ENCODE measurements at regions not wholly inside any gene's neighbourhood (a gene's known extent, or its start where the extent isn't known, plus 50 kb on each side); places are given as distances from the start of the nearest gene placed in this dataset.
"Not testable (repeated sequence)": the region's sequence is repeated elsewhere in the genome, so short reads cannot be mapped to it uniquely, and the experiment has no call there.

DNA sequence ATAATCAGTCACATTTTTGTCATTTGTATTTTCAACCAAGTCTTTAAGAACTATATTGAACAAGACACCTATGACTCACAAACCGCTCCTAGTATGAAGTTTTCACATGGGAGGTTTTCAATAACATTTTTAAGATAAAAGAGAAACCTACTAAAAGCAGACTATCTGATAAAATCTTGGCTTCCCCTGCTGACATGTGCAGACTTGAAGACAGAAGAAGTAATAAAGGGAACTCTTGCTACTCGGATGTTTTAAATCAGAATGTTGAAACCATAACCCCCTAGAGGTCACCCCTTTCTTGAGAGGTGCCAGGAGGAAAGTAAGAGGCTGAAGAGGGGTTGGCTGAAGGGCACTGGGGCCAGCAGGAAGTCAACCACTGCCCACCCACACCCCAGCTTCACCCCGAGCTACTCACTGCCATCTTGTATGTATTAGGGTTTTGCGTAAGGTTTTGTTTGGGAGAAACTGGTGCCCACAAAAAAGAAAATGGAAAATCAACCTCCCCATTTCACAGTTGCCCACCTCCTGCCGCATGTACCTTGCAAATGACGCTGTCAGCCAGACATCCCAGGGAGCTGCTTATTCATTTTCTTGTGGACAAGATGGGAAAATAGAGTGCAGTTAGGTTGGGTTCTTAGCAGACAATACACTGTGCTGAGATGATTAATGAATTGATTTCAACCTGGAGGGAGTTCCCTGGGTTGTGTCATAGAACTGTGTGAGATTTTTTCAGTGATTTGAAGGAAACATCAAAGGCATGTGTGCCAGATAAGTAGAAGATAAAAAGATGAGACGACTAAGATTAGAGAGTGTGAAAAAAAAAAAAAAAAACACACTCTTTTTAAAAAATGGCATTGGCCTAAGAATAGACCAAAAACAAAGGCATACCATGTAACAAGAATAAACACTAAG lies 83.2 kb upstream of the TAB2 start:
- Histone ChIP-seq H3K9me3 (ENCODE audit: control insufficient read depth, low read length) (no peaks in the 10 kb centered on the region), H3K4me3 (ENCODE audit: insufficient read depth, low read depth, low read length) (no peak overlapping the region), H3K27ac (ENCODE audit: insufficient read depth, low read depth, low read length, poor library complexity, severe bottlenecking) (no peak overlapping the region), H3K4me1 (ENCODE audit: control insufficient read depth, insufficient read depth, low read length) (peaks cover 4% of the 10 kb centered on the region), H3K27me3 (ENCODE audit: control insufficient read depth, insufficient read depth, low read length, poor library complexity, severe bottlenecking) (no peaks in the 10 kb centered on the region), H3K36me3 (ENCODE audit: control insufficient read depth, insufficient read depth, low read length) (no peaks in the 10 kb centered on the region)
- WGBS, 2 experiments, result 87 to 90% methylated on average over 4 to 6 of the region's 7 CpGs

DNA sequence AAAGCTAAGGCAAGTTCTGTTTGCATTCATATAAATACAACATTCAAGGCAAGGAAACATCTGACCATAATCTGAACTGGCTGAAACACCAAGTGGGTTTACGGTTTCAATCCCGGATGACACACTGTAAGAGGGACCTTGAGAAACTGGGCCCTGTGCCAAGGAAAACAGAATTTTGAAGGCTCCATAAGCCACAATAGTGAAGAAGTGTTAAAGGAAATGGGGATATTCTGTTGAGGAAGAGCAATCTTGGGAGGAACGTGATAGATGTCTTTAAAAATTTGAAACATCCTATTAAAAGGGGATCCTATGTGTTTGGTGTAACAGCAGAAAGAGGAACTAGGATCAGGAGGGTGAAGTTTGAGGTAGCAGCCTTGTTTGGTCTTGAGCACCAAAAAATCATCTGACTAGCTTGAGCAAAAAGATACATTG lies 82.4 kb upstream of the TAB2 start:
- Histone ChIP-seq H3K27me3 (ENCODE audit: control insufficient read depth, insufficient read depth, low read length, poor library complexity, severe bottlenecking) (no peaks in the 10 kb centered on the region), H3K9me3 (ENCODE audit: control insufficient read depth, low read length) (no peaks in the 10 kb centered on the region), H3K4me3 (ENCODE audit: insufficient read depth, low read depth, low read length) (no peak overlapping the region), H3K4me1 (ENCODE audit: control insufficient read depth, insufficient read depth, low read length) (peaks cover 4% of the 10 kb centered on the region), H3K36me3 (ENCODE audit: control insufficient read depth, insufficient read depth, low read length) (no peaks in the 10 kb centered on the region), H3K27ac (ENCODE audit: insufficient read depth, low read depth, low read length, poor library complexity, severe bottlenecking) (no peak overlapping the region)
- 96 to 97% methylated on average over 3 of the region's 3 CpGs for WGBS, 2 experiments

DNA sequence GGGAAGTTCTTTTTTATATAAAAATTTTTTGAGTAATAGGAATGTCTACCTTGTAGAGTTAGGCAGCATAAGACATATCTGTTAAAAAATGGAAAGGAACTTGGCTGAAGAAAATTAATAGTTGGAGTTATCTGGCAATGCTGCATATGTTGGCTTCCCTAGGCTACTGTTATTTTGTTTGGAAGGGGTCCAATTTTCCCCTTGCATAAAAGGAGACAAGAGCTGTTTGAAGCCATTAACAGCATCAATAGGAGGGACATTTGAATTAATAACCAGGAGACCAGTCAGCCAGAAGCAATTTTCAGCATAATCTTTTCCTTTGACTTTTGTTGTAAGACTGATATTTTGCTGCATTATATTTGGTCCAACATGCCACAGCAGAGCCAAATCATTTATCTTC lies 80.9 kb upstream of the TAB2 start:
- Histone ChIP-seq H3K27ac (ENCODE audit: insufficient read depth, low read depth, low read length, poor library complexity, severe bottlenecking) (no peak overlapping the region), H3K4me3 (ENCODE audit: insufficient read depth, low read depth, low read length) (no peak overlapping the region), H3K4me1 (ENCODE audit: control insufficient read depth, insufficient read depth, low read length) (peaks cover 4% of the 10 kb centered on the region), H3K9me3 (ENCODE audit: control insufficient read depth, low read length) (no peaks in the 10 kb centered on the region), H3K27me3 (ENCODE audit: control insufficient read depth, insufficient read depth, low read length, poor library complexity, severe bottlenecking) (no peaks in the 10 kb centered on the region), H3K36me3 (ENCODE audit: control insufficient read depth, insufficient read depth, low read length) (no peaks in the 10 kb centered on the region)

GRCh38 chr6:149237464-149237863 lies 80.0 kb upstream of the TAB2 start:
- WGBS, 2 experiments, result 88 to 93% methylated on average over 6 of the region's 6 CpGs
- Histone ChIP-seq H3K27ac (ENCODE audit: insufficient read depth, low read depth, low read length, poor library complexity, severe bottlenecking) (no peak overlapping the region), H3K27me3 (ENCODE audit: control insufficient read depth, insufficient read depth, low read length, poor library complexity, severe bottlenecking) (no peaks in the 10 kb centered on the region), H3K36me3 (ENCODE audit: control insufficient read depth, insufficient read depth, low read length) (no peaks in the 10 kb centered on the region), H3K9me3 (ENCODE audit: control insufficient read depth, low read length) (no peaks in the 10 kb centered on the region), H3K4me3 (ENCODE audit: insufficient read depth, low read depth, low read length) (no peak overlapping the region), H3K4me1 (ENCODE audit: control insufficient read depth, insufficient read depth, low read length) (peaks cover 4% of the 10 kb centered on the region)

DNA sequence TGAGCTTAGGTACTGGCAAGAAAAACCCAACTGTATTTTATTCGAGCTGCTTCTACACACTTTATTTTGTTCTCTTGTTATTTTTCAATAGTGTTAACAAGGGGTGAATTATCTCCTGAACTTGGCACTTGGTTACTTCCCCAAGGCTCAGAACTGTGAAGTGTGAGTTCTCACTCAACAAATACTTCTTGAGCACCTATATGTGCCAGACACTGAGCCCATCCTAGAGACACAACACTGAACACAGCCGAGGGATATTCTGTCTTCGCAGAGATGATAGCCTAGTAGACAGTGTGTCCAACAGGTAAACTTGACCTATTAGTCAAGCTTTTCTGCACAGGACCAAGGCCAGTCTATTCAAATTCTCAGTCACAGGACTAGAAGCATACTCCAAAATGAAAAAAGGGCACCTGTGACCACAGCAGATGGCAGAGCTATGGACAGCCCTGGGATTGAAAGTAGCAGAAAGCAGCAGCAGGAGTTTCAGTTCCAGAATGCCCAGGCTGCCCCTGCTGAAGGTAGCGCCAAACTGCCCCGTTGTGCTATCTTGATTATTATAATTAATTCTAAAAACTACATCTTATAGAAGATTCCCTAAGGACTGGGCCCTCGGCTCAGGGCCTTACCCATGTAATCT lies 77.8 kb upstream of the TAB2 start:
- Histone ChIP-seq H3K27ac (ENCODE audit: insufficient read depth, low read depth, low read length, poor library complexity, severe bottlenecking) (no peak overlapping the region), H3K4me1 (ENCODE audit: control insufficient read depth, insufficient read depth, low read length) (no peaks in the 10 kb centered on the region), H3K9me3 (ENCODE audit: control insufficient read depth, low read length) (no peaks in the 10 kb centered on the region), H3K4me3 (ENCODE audit: insufficient read depth, low read depth, low read length) (no peak overlapping the region), H3K27me3 (ENCODE audit: control insufficient read depth, insufficient read depth, low read length, poor library complexity, severe bottlenecking) (no peaks in the 10 kb centered on the region), H3K36me3 (ENCODE audit: control insufficient read depth, insufficient read depth, low read length) (no peaks in the 10 kb centered on the region)
- 90 to 96% methylated on average over 5 to 6 of the region's 6 CpGs for WGBS, 2 experiments

- H3K27me3 ChIP-seq (ENCODE audit: control insufficient read depth, insufficient read depth, low read length, poor library complexity, severe bottlenecking), result no peaks in the 10 kb centered on the region
- no peak overlapping the region for H3K4me3 ChIP-seq (ENCODE audit: insufficient read depth, low read depth, low read length)
- no peaks in the 10 kb centered on the region for H3K36me3 ChIP-seq (ENCODE audit: control insufficient read depth, insufficient read depth, low read length)
- no peak overlapping the region for H3K27ac ChIP-seq (ENCODE audit: insufficient read depth, low read depth, low read length, poor library complexity, severe bottlenecking)
- H3K4me1 ChIP-seq (ENCODE audit: control insufficient read depth, insufficient read depth, low read length), result no peaks in the 10 kb centered on the region
- H3K9me3 ChIP-seq (ENCODE audit: control insufficient read depth, low read length), result no peaks in the 10 kb centered on the region
- WGBS, 2 experiments, result 91 to 92% methylated on average over 5 of the region's 5 CpGs
Measured at GRCh38 chr6:149242883-149243282, 74.6 kb upstream of the TAB2 start.

- no peak overlapping the region for H3K27ac ChIP-seq (ENCODE audit: insufficient read depth, low read depth, low read length, poor library complexity, severe bottlenecking)
- no peaks in the 10 kb centered on the region for H3K36me3 ChIP-seq (ENCODE audit: control insufficient read depth, insufficient read depth, low read length)
- H3K4me3 ChIP-seq (ENCODE audit: insufficient read depth, low read depth, low read length), result no peak overlapping the region
- no peaks in the 10 kb centered on the region for H3K4me1 ChIP-seq (ENCODE audit: control insufficient read depth, insufficient read depth, low read length)
- 95 to 97% methylated on average over 7 of the region's 7 CpGs for WGBS, 2 experiments
- no peaks in the 10 kb centered on the region for H3K9me3 ChIP-seq (ENCODE audit: control insufficient read depth, low read length)
- H3K27me3 ChIP-seq (ENCODE audit: control insufficient read depth, insufficient read depth, low read length, poor library complexity, severe bottlenecking), result no peaks in the 10 kb centered on the region
Measured at GRCh38 chr6:149244105-149244504, 73.4 kb upstream of the TAB2 start.

GRCh38 chr6:149246691-149247384 lies 70.7 kb upstream of the TAB2 start:
- no peaks in the 10 kb centered on the region for H3K27me3 ChIP-seq (ENCODE audit: control insufficient read depth, insufficient read depth, low read length, poor library complexity, severe bottlenecking)
- no peaks in the 10 kb centered on the region for H3K9me3 ChIP-seq (ENCODE audit: control insufficient read depth, low read length)
- no peaks in the 10 kb centered on the region for H3K36me3 ChIP-seq (ENCODE audit: control insufficient read depth, insufficient read depth, low read length)
- H3K27ac ChIP-seq (ENCODE audit: insufficient read depth, low read depth, low read length, poor library complexity, severe bottlenecking), result no peak overlapping the region
- WGBS, 2 experiments, result 88 to 92% methylated on average over 13 of the region's 13 CpGs
- H3K4me3 ChIP-seq (ENCODE audit: insufficient read depth, low read depth, low read length), result no peak overlapping the region
- H3K4me1 ChIP-seq (ENCODE audit: control insufficient read depth, insufficient read depth, low read length), result no peaks in the 10 kb centered on the region

- Histone ChIP-seq H3K4me1 (ENCODE audit: control insufficient read depth, insufficient read depth, low read length) (no peaks in the 10 kb centered on the region), H3K27me3 (ENCODE audit: control insufficient read depth, insufficient read depth, low read length, poor library complexity, severe bottlenecking) (no peaks in the 10 kb centered on the region), H3K36me3 (ENCODE audit: control insufficient read depth, insufficient read depth, low read length) (no peaks in the 10 kb centered on the region), H3K4me3 (ENCODE audit: insufficient read depth, low read depth, low read length) (no peak overlapping the region), H3K9me3 (ENCODE audit: control insufficient read depth, low read length) (no peaks in the 10 kb centered on the region), H3K27ac (ENCODE audit: insufficient read depth, low read depth, low read length, poor library complexity, severe bottlenecking) (no peak overlapping the region)
- WGBS, 2 experiments, result 93 to 94% methylated on average over 6 of the region's 6 CpGs
Measured at GRCh38 chr6:149247385-149247763, 70.1 kb upstream of the TAB2 start.

- not testable (repeated sequence) for H3K27ac ChIP-seq (ENCODE audit: insufficient read depth, low read depth, low read length, poor library complexity, severe bottlenecking)
Measured at GRCh38 chr6:149248263-149248662, 69.2 kb upstream of the TAB2 start.

More at GRCh38 chr6:149248263-149248662, 69.2 kb upstream of the TAB2 start:
- H3K4me1 ChIP-seq (ENCODE audit: control insufficient read depth, insufficient read depth, low read length); H3K27me3 ChIP-seq (ENCODE audit: control insufficient read depth, insufficient read depth, low read length, poor library complexity, severe bottlenecking); H3K9me3 ChIP-seq (ENCODE audit: control insufficient read depth, low read length); H3K4me3 ChIP-seq (ENCODE audit: insufficient read depth, low read depth, low read length); H3K36me3 ChIP-seq (ENCODE audit: control insufficient read depth, insufficient read depth, low read length): not testable (repeated sequence)
- 96% methylated on average over 5 of the region's 5 CpGs for WGBS, 2 experiments

Data from ectodermal cell (in vitro differentiated cells).